ENCODE measurements at regions not wholly inside any gene's neighbourhood (a gene's known extent, or its start where the extent isn't known, plus 50 kb on each side); places are given as distances from the start of the nearest gene placed in this dataset.

DNA sequence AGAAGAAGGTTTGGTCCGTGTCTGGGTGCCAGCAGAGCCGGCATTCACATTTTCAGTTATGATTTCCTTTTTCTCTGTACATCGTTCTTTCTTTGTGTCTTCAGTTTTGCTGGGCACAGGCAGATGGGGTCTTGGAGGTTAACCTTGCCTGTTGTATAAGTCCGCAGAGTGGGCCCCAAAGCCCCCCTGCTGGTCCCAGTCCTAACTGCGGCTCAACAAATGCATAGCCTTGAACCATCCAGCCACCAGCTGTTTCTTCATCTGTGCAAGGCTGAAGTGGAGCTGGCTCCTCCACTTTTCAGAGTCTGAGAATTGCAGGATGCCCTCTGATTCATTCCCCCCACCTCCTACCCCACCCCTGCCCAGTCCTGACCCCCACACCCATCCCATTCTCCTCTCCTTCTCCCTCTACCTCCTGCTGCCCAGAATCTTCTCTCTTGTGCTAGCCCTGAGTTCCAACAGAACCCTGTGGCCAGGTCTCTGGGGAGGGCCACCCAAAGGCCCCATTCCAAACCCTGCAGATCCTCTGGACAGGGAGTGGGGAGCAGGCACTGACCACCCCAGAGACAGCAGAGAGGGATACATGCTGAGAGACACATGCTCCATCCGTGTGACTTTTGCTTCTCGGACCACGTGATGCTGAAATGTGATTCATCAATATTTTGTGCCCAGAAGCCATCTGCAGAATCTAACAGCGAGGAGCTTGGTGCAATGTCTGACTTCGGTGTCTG, 386.5 kb upstream of the SULF2 start:
- no peak for ATAC-seq
- no peaks in the 10 kb centered on the region for H3K27me3 Mint-ChIP-seq (ENCODE audit: low read depth)
- POLR2A ChIA-PET: interaction anchor here (1.2 kb wide), 1 partner anchor 29 kb away, joined by 3 read pairs; no protein-coding TSS in a partner anchor
- H3K9me3 Mint-ChIP-seq: peaks cover 10% of the 10 kb centered on the region; the same call in 1 of the 2 replicates
- no peaks in the 10 kb centered on the region; the same call in 1 of the 2 replicates for H3K36me3 Mint-ChIP-seq
- TF ChIP-seq, protein P1, sequence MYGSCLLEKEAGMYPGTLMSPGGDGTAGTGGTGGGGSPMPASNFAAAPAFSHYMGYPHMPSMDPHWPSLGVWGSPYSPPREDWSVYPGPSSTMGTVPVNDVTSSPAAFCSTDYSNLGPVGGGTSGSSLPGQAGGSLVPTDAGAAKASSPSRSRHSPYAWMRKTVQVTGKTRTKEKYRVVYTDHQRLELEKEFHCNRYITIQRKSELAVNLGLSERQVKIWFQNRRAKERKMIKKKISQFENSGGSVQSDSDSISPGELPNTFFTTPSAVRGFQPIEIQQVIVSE (CRISPR knock-in tag; IDR thresholded peaks at IDR 0.05; ENCODE audit: borderline replicate concordance): no peak
- TF ChIP-seq ZNF512 (CRISPR knock-in tag; IDR thresholded peaks at IDR 0.05; ENCODE audit: borderline replicate concordance): no peak
- TF ChIP-seq STAT6 (CRISPR knock-in tag; conservative IDR thresholded peaks at IDR 0.05; ENCODE audit: low read depth): no peak
- no peak for TF ChIP-seq GABPB1 (CRISPR knock-in tag; IDR thresholded peaks at IDR 0.05)
- TF ChIP-seq HMGA2 (CRISPR knock-in tag; IDR thresholded peaks at IDR 0.05): no peak
- TF ChIP-seq, protein P2, sequence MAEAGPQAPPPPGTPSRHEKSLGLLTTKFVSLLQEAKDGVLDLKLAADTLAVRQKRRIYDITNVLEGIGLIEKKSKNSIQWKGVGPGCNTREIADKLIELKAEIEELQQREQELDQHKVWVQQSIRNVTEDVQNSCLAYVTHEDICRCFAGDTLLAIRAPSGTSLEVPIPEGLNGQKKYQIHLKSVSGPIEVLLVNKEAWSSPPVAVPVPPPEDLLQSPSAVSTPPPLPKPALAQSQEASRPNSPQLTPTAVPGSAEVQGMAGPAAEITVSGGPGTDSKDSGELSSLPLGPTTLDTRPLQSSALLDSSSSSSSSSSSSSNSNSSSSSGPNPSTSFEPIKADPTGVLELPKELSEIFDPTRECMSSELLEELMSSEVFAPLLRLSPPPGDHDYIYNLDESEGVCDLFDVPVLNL (CRISPR knock-in tag; IDR thresholded peaks at IDR 0.05; ENCODE audit: borderline replicate concordance, low read depth): no peak
- TF ChIP-seq NFYB (CRISPR knock-in tag; conservative IDR thresholded peaks at IDR 0.05; ENCODE audit: low read depth): no peak
- no peak for TF ChIP-seq ZNF281 (CRISPR knock-in tag; IDR thresholded peaks at IDR 0.05)
- TF ChIP-seq TCF7 (CRISPR knock-in tag; IDR thresholded peaks at IDR 0.05; ENCODE audit: low read depth): no peak
- no peak for TF ChIP-seq AFF4 (CRISPR knock-in tag; IDR thresholded peaks at IDR 0.05; ENCODE audit: borderline replicate concordance)
- TF ChIP-seq NR3C1 (CRISPR knock-in tag; conservative IDR thresholded peaks at IDR 0.05; ENCODE audit: low read depth): no peak
- no peak for TF ChIP-seq OVOL2 (CRISPR knock-in tag; IDR thresholded peaks at IDR 0.05; ENCODE audit: borderline replicate concordance)
- TF ChIP-seq FOXP1 (CRISPR knock-in tag; IDR thresholded peaks at IDR 0.05; ENCODE audit: borderline replicate concordance): no peak
- no peak for TF ChIP-seq ATF6 (CRISPR knock-in tag; IDR thresholded peaks at IDR 0.05)
- TF ChIP-seq IRF2 (CRISPR knock-in tag; IDR thresholded peaks at IDR 0.05; ENCODE audit: borderline replicate concordance, low read depth): no peak
- TF ChIP-seq ETV6 (CRISPR knock-in tag; IDR thresholded peaks at IDR 0.05): no peak
- no peak for TF ChIP-seq SMAD3 (CRISPR knock-in tag; IDR thresholded peaks at IDR 0.05; ENCODE audit: borderline replicate concordance)
- no peak for TF ChIP-seq CREM (CRISPR knock-in tag; IDR thresholded peaks at IDR 0.05)
- TF ChIP-seq ATF1 (CRISPR knock-in tag; IDR thresholded peaks at IDR 0.05): no peak
- DNase-seq (ENCODE audit: low spot score): no peak
- H3K27ac Mint-ChIP-seq: no peak overlapping the region
- CTCF ChIA-PET: interaction anchor here (0.8 to 1.0 kb wide), 3 partner anchors 385 to 449 kb away, joined by 3 to 4 read pairs (median 3); no protein-coding TSS in a partner anchor
- no peaks in the 10 kb centered on the region for H3K4me1 Mint-ChIP-seq
- no peak overlapping the region for H3K4me3 Mint-ChIP-seq
